Activated CD4-positive, alpha-beta memory T cell treated with anti-CD3 and anti-CD28 coated beads, Interleukin-2, amount 10 ng/mL, durations not matched to agents 7 days and 5 days (primary cell): ENCODE measurements at regions not wholly inside any gene's neighbourhood (a gene's known extent, or its start where the extent isn't known, plus 50 kb on each side); places are given as distances from the start of the nearest gene placed in this dataset.

Source experiments
- CTCF ChIA-PET: fragments of 350-600 bp; sonication (Branson Sonifier 250); formaldehyde crosslinking; loops from one replicate; lab custom pipeline; 2021; ENCODE audit warnings: antibody characterized with exemption, inconsistent platforms; lab: Charles Lee
- POLR2A ChIA-PET: fragments of 350-600 bp; sonication (Branson Sonifier 250); formaldehyde crosslinking; loops from one replicate; lab custom pipeline; 2021; ENCODE audit warnings: antibody characterized with exemption; lab: Charles Lee
- DNase-seq: peaks from one replicate; pipeline ENCODE4 v3.0.0-alpha.2; 2020
- H3K27ac Mint-ChIP-seq: one replicate; pipeline ENCODE4 v1.8.0; 2021; ENCODE audit warnings: mild to moderate bottlenecking, mixed read lengths
- H3K27me3 Mint-ChIP-seq: one replicate; pipeline ENCODE4 v1.8.0; 2021; ENCODE audit warnings: mixed read lengths
- H3K36me3 Mint-ChIP-seq: one replicate; pipeline ENCODE4 v1.8.0; 2021; ENCODE audit warnings: low read depth, mixed read lengths
- H3K4me1 Mint-ChIP-seq: one replicate; pipeline ENCODE4 v1.8.0; 2021; ENCODE audit warnings: mixed read lengths
- H3K4me3 Mint-ChIP-seq: one replicate; pipeline ENCODE4 v1.8.0; 2021; ENCODE audit warnings: mild to moderate bottlenecking, mixed read lengths
- H3K9me3 Mint-ChIP-seq: one replicate; pipeline ENCODE4 v1.8.0; 2021; ENCODE audit warnings: mixed read lengths

GRCh38 chr21:38597421-38597820 lies 99.1 kb upstream of the ERG start:
- no peaks in the 10 kb centered on the region for H3K4me1 Mint-ChIP-seq
- DNase-seq: no peak
- POLR2A ChIA-PET: no interaction called here
- H3K27ac Mint-ChIP-seq: no peak overlapping the region
- no peaks in the 10 kb centered on the region for H3K36me3 Mint-ChIP-seq
- CTCF ChIA-PET: no interaction called here
- H3K9me3 Mint-ChIP-seq: no peaks in the 10 kb centered on the region
- H3K4me3 Mint-ChIP-seq: no peak overlapping the region
- peaks cover 2% of the 10 kb centered on the region for H3K27me3 Mint-ChIP-seq

GRCh38 chr21:38598413-38598812 lies 100.1 kb upstream of the ERG start:
- peaks cover 2% of the 10 kb centered on the region for H3K27me3 Mint-ChIP-seq
- H3K27ac Mint-ChIP-seq: no peak overlapping the region
- no peak overlapping the region for H3K4me3 Mint-ChIP-seq
- H3K4me1 Mint-ChIP-seq: no peaks in the 10 kb centered on the region
- ChIA-PET POLR2A (no interaction called here), CTCF (no interaction called here)
- H3K36me3 Mint-ChIP-seq: no peaks in the 10 kb centered on the region
- H3K9me3 Mint-ChIP-seq: no peaks in the 10 kb centered on the region
- no peak for DNase-seq

- ChIA-PET POLR2A (no interaction called here), CTCF (no interaction called here)
- peaks cover under 1% of the 10 kb centered on the region for H3K27me3 Mint-ChIP-seq
- no peaks in the 10 kb centered on the region for H3K4me1 Mint-ChIP-seq
- no peak overlapping the region for H3K27ac Mint-ChIP-seq
- H3K4me3 Mint-ChIP-seq: no peak overlapping the region
- no peaks in the 10 kb centered on the region for H3K36me3 Mint-ChIP-seq
- H3K9me3 Mint-ChIP-seq: no peaks in the 10 kb centered on the region
- no peak for DNase-seq
Observed at GRCh38 chr21:38599381-38599975, 101.2 kb upstream of the ERG start.

GRCh38 chr21:38600106-38600505 lies 101.8 kb upstream of the ERG start:
- Mint-ChIP-seq H3K36me3 (no peaks in the 10 kb centered on the region), H3K4me1 (no peaks in the 10 kb centered on the region), H3K9me3 (no peaks in the 10 kb centered on the region), H3K4me3 (no peak overlapping the region), H3K27me3 (no peaks in the 10 kb centered on the region), H3K27ac (no peak overlapping the region)
- POLR2A ChIA-PET: no interaction called here
- CTCF ChIA-PET: no interaction called here
- no peak for DNase-seq

GRCh38 chr21:38605236-38605635 lies 107.0 kb upstream of the ERG start:
- no peaks in the 10 kb centered on the region for H3K27me3 Mint-ChIP-seq
- H3K4me1 Mint-ChIP-seq: no peaks in the 10 kb centered on the region
- H3K36me3 Mint-ChIP-seq: no peaks in the 10 kb centered on the region
- ChIA-PET POLR2A (no interaction called here), CTCF (no interaction called here)
- H3K9me3 Mint-ChIP-seq: no peaks in the 10 kb centered on the region
- no peak overlapping the region for H3K27ac Mint-ChIP-seq
- no peak overlapping the region for H3K4me3 Mint-ChIP-seq
- DNase-seq: no peak

GRCh38 chr21:38609580-38609979 lies 111.3 kb upstream of the ERG start:
- H3K4me3 Mint-ChIP-seq: no peak overlapping the region
- H3K9me3 Mint-ChIP-seq: no peaks in the 10 kb centered on the region
- H3K27ac Mint-ChIP-seq: no peak overlapping the region
- DNase-seq: no peak
- ChIA-PET POLR2A (no interaction called here), CTCF (no interaction called here)
- H3K36me3 Mint-ChIP-seq: no peaks in the 10 kb centered on the region
- H3K27me3 Mint-ChIP-seq: no peaks in the 10 kb centered on the region
- H3K4me1 Mint-ChIP-seq: no peaks in the 10 kb centered on the region

GRCh38 chr21:38610623-38611251 lies 112.5 kb upstream of the ERG start:
- POLR2A ChIA-PET: no interaction called here
- DNase-seq: no peak
- no peak overlapping the region for H3K4me3 Mint-ChIP-seq

GRCh38 chr21:38611277-38611676 lies 113.0 kb upstream of the ERG start:
- no peak overlapping the region for H3K27ac Mint-ChIP-seq
- H3K4me3 Mint-ChIP-seq: no peak overlapping the region
- H3K27me3 Mint-ChIP-seq: no peaks in the 10 kb centered on the region
- ChIA-PET POLR2A (no interaction called here), CTCF (no interaction called here)
- no peaks in the 10 kb centered on the region for H3K36me3 Mint-ChIP-seq
- H3K4me1 Mint-ChIP-seq: no peaks in the 10 kb centered on the region
- no peak for DNase-seq
- no peaks in the 10 kb centered on the region for H3K9me3 Mint-ChIP-seq

More at GRCh38 chr21:38610623-38611251, 112.5 kb upstream of the ERG start:
- Mint-ChIP-seq H3K36me3 (no peaks in the 10 kb centered on the region), H3K9me3 (no peaks in the 10 kb centered on the region), H3K4me1 (no peaks in the 10 kb centered on the region), H3K27me3 (no peaks in the 10 kb centered on the region), H3K27ac (no peak overlapping the region)
- CTCF ChIA-PET: no interaction called here

GRCh38 chr21:38613686-38614085 lies 115.4 kb upstream of the ERG start:
- Mint-ChIP-seq H3K9me3 (no peaks in the 10 kb centered on the region), H3K4me3 (no peak overlapping the region), H3K4me1 (no peaks in the 10 kb centered on the region), H3K36me3 (no peaks in the 10 kb centered on the region), H3K27ac (no peak overlapping the region), H3K27me3 (no peaks in the 10 kb centered on the region)
- ChIA-PET CTCF (no interaction called here), POLR2A (no interaction called here)
- no peak for DNase-seq

GRCh38 chr21:38614558-38614957 lies 116.3 kb upstream of the ERG start:
- H3K9me3 Mint-ChIP-seq: no peaks in the 10 kb centered on the region
- no peak overlapping the region for H3K27ac Mint-ChIP-seq
- DNase-seq: no peak
- no peaks in the 10 kb centered on the region for H3K4me1 Mint-ChIP-seq
- H3K36me3 Mint-ChIP-seq: no peaks in the 10 kb centered on the region
- POLR2A ChIA-PET: no interaction called here
- CTCF ChIA-PET: no interaction called here
- H3K27me3 Mint-ChIP-seq: no peaks in the 10 kb centered on the region
- no peak overlapping the region for H3K4me3 Mint-ChIP-seq

GRCh38 chr21:38619480-38619879 lies 121.2 kb upstream of the ERG start:
- Mint-ChIP-seq H3K9me3 (no peaks in the 10 kb centered on the region), H3K4me1 (no peaks in the 10 kb centered on the region), H3K27me3 (no peaks in the 10 kb centered on the region), H3K36me3 (no peaks in the 10 kb centered on the region), H3K4me3 (no peak overlapping the region), H3K27ac (no peak overlapping the region)
- no peak for DNase-seq
- ChIA-PET POLR2A (no interaction called here), CTCF (no interaction called here)

- Mint-ChIP-seq H3K27me3 (no peaks in the 10 kb centered on the region), H3K36me3 (no peaks in the 10 kb centered on the region), H3K27ac (no peak overlapping the region), H3K9me3 (no peaks in the 10 kb centered on the region), H3K4me1 (no peaks in the 10 kb centered on the region), H3K4me3 (no peak overlapping the region)
- DNase-seq: no peak
- CTCF ChIA-PET: no interaction called here
- POLR2A ChIA-PET: no interaction called here
Observed at GRCh38 chr21:38619992-38620479, 121.8 kb upstream of the ERG start.

- Mint-ChIP-seq H3K27me3 (no peaks in the 10 kb centered on the region), H3K9me3 (no peaks in the 10 kb centered on the region), H3K4me1 (no peaks in the 10 kb centered on the region), H3K27ac (no peak overlapping the region), H3K36me3 (no peaks in the 10 kb centered on the region), H3K4me3 (no peak overlapping the region)
- CTCF ChIA-PET: no interaction called here
- no peak for DNase-seq
- POLR2A ChIA-PET: no interaction called here
Observed at GRCh38 chr21:38621132-38621531, 122.9 kb upstream of the ERG start.
